ENCODE measurements at regions not wholly inside any gene's neighbourhood (a gene's known extent, or its start where the extent isn't known, plus 50 kb on each side); places are given as distances from the start of the nearest gene placed in this dataset.

DNA sequence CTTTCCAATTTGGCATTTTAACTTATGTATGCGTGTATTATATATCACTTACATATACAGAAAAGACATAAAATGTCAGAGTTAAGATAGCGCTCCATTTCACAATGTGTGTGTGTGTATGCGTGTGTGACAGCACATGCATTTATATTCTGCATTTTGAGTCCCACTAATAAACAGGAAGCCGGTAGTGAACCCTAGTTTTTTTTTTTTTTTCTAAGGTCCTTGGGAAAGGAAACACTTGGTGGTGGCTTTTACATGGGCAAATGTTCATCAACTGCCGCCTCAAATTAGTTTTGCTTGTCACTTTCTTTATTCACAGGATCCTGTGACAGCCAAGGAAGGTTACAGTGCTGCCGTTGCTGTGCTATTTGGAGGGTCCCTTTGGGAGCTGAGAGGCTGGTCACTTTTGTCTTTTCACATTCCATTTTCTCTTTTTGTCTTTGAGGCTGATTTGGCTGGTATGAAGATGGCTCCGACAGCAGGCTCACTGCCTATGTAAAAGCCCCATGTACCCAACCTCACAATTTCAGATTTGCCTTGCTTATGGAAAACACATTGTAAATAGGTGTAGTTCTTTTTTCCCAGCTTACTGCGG is 298.9 kb downstream of the CSNK1G3 start:
- in situ Hi-C loops (cut with MboI): no loop called here
- FAIRE-seq: no peak
- TF ChIP-seq MYNN (IDR thresholded peaks at IDR 0.05) (no peak), MYNN (CRISPR knock-in tag; IDR thresholded peaks at IDR 0.05) (no peak), ZBTB12 (CRISPR knock-in tag; IDR thresholded peaks at IDR 0.05) (no peak), PTTG1 (tag; IDR thresholded peaks at IDR 0.05; ENCODE audit: low read depth) (no peak), FIP1L1 (IDR thresholded peaks at IDR 0.05; ENCODE audit: low read depth, low read length, poor library complexity, severe bottlenecking) (no peak), SIX5 (IDR thresholded peaks at IDR 0.05; ENCODE audit: borderline replicate concordance in 1 of 2, insufficient read depth in 1 of 2, low read depth in 1 of 2, low read length in 2 of 2) (no peak), RBM17 (IDR thresholded peaks at IDR 0.05; ENCODE audit: borderline replicate concordance, low read depth, low read length) (no peak), SLC30A9 (CRISPR knock-in tag; IDR thresholded peaks at IDR 0.05) (no peak), SIN3A (IDR thresholded peaks at IDR 0.05; ENCODE audit: borderline replicate concordance in 2 of 2, control insufficient read depth in 1 of 2, low read depth in 2 of 2, low read length in 2 of 2) (no peak), ZNF561 (CRISPR knock-in tag; conservative IDR thresholded peaks at IDR 0.05) (no peak), KDM4B (IDR thresholded peaks at IDR 0.05; ENCODE audit: borderline replicate concordance in 2 of 2, low read depth in 1 of 2) (no peak), E2F8 (IDR thresholded peaks at IDR 0.05; ENCODE audit: low read depth, partially characterized antibody) (no peak), ZNF830 (CRISPR knock-in tag; IDR thresholded peaks at IDR 0.05) (no peak), ELF2 (CRISPR knock-in tag; IDR thresholded peaks at IDR 0.05) (no peak), THAP12 (CRISPR knock-in tag; IDR thresholded peaks at IDR 0.05) (no peak), PHB (CRISPR knock-in tag; IDR thresholded peaks at IDR 0.05) (no peak), HNRNPH1 (optimal IDR thresholded peaks at IDR 0.05; ENCODE audit: low read depth, low read length) (no peak), ZNF589 (CRISPR knock-in tag; IDR thresholded peaks at IDR 0.05; ENCODE audit: low read depth) (no peak)

More for the DNA sequence above, 298.9 kb downstream of the CSNK1G3 start:
- BruUV-seq (replicated peaks): no TSS peak
- H3K27me3 ChIP-seq (ENCODE audit: control insufficient read depth in 2 of 2, insufficient read depth in 2 of 2, low read length in 2 of 2): no peaks in the 10 kb centered on the region
- no peak overlapping the region for H3K4me3 ChIP-seq
- no peaks in the 10 kb centered on the region for H3K9me3 ChIP-seq (replicated peaks; ENCODE audit: control insufficient read depth, insufficient read depth, low read depth, low read length)
- WGBS (ENCODE audit: insufficient coverage, low coverage, missing lambda C conversion rate): 3% methylated on average over 8 of the region's 8 CpGs
- ChIA-PET POLR2A (no interaction called here), CTCF (ENCODE audit: low intra/inter-chr PET ratio) (no interaction called here)
- H3K27ac ChIP-seq (ENCODE audit: extremely low read depth, low read depth, low read length): no peak overlapping the region
- no peaks in the 10 kb centered on the region for H3K4me1 ChIP-seq (replicated peaks in 1 of 2; ENCODE audit: control insufficient read depth in 2 of 2, insufficient read depth in 2 of 2, low read length in 2 of 2)
- no peaks in the 10 kb centered on the region for H3K36me3 ChIP-seq (ENCODE audit: control insufficient read depth, insufficient read depth, low read length)
- H3K79me2 ChIP-seq (ENCODE audit: control insufficient read depth, insufficient read depth, low read length): no peaks in the 10 kb centered on the region
- intact Hi-C loops (cut with micrococcal nuclease): no loop called here
- no peak for DNase-seq (ENCODE audit: extremely low read depth in 1 of 4, low spot score in 3 of 4)
- H3K4me2 ChIP-seq (ENCODE audit: insufficient read depth, low read length): no peak overlapping the region
- no peak overlapping the region for H3K9ac ChIP-seq (ENCODE audit: insufficient read depth in 1 of 2, low read depth in 2 of 2, low read length in 2 of 2)
- H4K20me1 ChIP-seq (replicated peaks; ENCODE audit: control insufficient read depth, insufficient read depth, low read length): no peaks in the 10 kb centered on the region
- no peaks in the 10 kb centered on the region for H3K9me1 ChIP-seq (ENCODE audit: control insufficient read depth, insufficient read depth, low read length)
- ATAC-seq: no peak
- H2AFZ ChIP-seq (ENCODE audit: low read depth, low read length): no peak overlapping the region

Data from K562 (cell line).